A549 (cell line): ENCODE measurements at regions not wholly inside any gene's neighbourhood (a gene's known extent, or its start where the extent isn't known, plus 50 kb on each side); places are given as distances from the start of the nearest gene placed in this dataset.

Experiments
- ATAC-seq, 2 experiments: fragments of 200-7000 bp in 1 of 2; fragments of >200 bp in 1 of 2; cut with Nextera tagmentation in 1 of 2; cut with Tn5 transposase in 1 of 2; 3 replicates each; pipeline versions ENCODE4 v1.8.0 to v1.9.1; 2018 to 2020; ENCODE audit warnings: mild to moderate bottlenecking in 1 of 2, moderate library complexity in 1 of 2
- CTCF ChIA-PET: fragments of 300-600 bp; sonication (Branson Sonifier 250); formaldehyde crosslinking; extraction: SDS; loops from one replicate; lab custom pipeline; 2021; ENCODE audit warnings: antibody characterized with exemption, inconsistent platforms; lab: Yijun Ruan, JAX
- POLR2A ChIA-PET: fragments of 350-600 bp; formaldehyde crosslinking; extraction: SDS; loops from one replicate; lab custom pipeline; 2021; ENCODE audit warnings: antibody characterized with exemption, inconsistent platforms; lab: Yijun Ruan, JAX
- DNase-seq, 2 experiments: peaks; one replicate each; pipeline versions ENCODE4 v3.0.0 to v3.0.0-alpha.2; 2011 to 2016; ENCODE audit warnings: low read depth in 1 of 2, low spot score in 1 of 2
- FAIRE-seq: peaks from 2 replicates; lab custom pipeline; 2011; peaks lifted over from hg19 to GRCh38; lab: Jason Lieb, UNC
- H3K27ac ChIP-seq, 2 experiments: fragments of >200 bp; sonication (Bioruptor Twin); formaldehyde crosslinking; 3 replicates each; pipeline ENCODE4 v1.5.1; 2016 to 2017
- H3K4me1 ChIP-seq: fragments of >200 bp; sonication (Bioruptor Twin); formaldehyde crosslinking; 3 replicates; pipeline ENCODE4 v1.6.1; 2016
- H3K4me2 ChIP-seq: fragments of >200 bp; sonication (Bioruptor Twin); formaldehyde crosslinking; 3 replicates; pipeline ENCODE4 v1.6.1; 2016
- H3K4me3 ChIP-seq: fragments of >200 bp; sonication (Bioruptor Twin); formaldehyde crosslinking; 3 replicates; pipeline ENCODE4 v1.5.1; 2016
- H3K9me3 ChIP-seq: fragments of >200 bp; sonication (Bioruptor Twin); formaldehyde crosslinking; 3 replicates; pipeline ENCODE4 v1.6.1; 2016
- ATOH8 ChIP-seq: fragments of 250-450 bp; sonication (Bioruptor Pico); IDR thresholded peaks from 2 replicates; pipeline ENCODE4 v1.5.0; 2020; ENCODE audit warnings: low read depth, mild to moderate bottlenecking, moderate library complexity
- BHLHE40 ChIP-seq: IDR thresholded peaks from 2 replicates; pipeline ENCODE4 v1.6.1; 2012; ENCODE audit warnings: low read depth, low read length, inconsistent platforms
- CEBPB ChIP-seq, 2 experiments: fragments of >200 bp in 1 of 2; sonication (Bioruptor Twin) in 1 of 2; formaldehyde crosslinking in 1 of 2; IDR thresholded peaks; 2 replicates each; pipeline ENCODE4 v1.6.1; 2012 to 2016
- CTCF ChIP-seq: fragments of >200 bp; sonication (Bioruptor Twin); formaldehyde crosslinking; IDR thresholded peaks from 3 replicates; pipeline ENCODE4 v1.5.1; 2016
- FOXS1 ChIP-seq: fragments of 250-450 bp; sonication (Bioruptor Pico); IDR thresholded peaks from 2 replicates; pipeline ENCODE4 v1.5.0; 2020; ENCODE audit warnings: mild to moderate bottlenecking, moderate library complexity
- HMGXB4 ChIP-seq: fragments of 250-450 bp; sonication (Bioruptor Pico); IDR thresholded peaks from 2 replicates; pipeline ENCODE4 v1.5.0; 2021; ENCODE audit warnings: mild to moderate bottlenecking, moderate library complexity, borderline replicate concordance
- HOXA7 ChIP-seq: fragments of 250-450 bp; sonication (Bioruptor Pico); IDR thresholded peaks from 2 replicates; pipeline ENCODE4 v1.5.0; 2020; ENCODE audit warnings: mild to moderate bottlenecking, moderate library complexity
- JUNB ChIP-seq: fragments of >200 bp; sonication (Bioruptor Twin); formaldehyde crosslinking; IDR thresholded peaks from 2 replicates; pipeline ENCODE4 v1.6.1; 2016
- KDM5A ChIP-seq: fragments of 200-600 bp; sonication (generic); IDR thresholded peaks from 2 replicates; pipeline ENCODE4 v1.6.1; 2016; ENCODE audit warnings: antibody characterized with exemption, mild to moderate bottlenecking
- MAZ ChIP-seq: fragments of 150-350 bp; IDR thresholded peaks from 2 replicates; pipeline ENCODE4 v1.6.1; 2014; ENCODE audit warnings: antibody characterized with exemption, low read depth, low read length, borderline replicate concordance
- NFE2L2 ChIP-seq: fragments of 150-350 bp; conservative IDR thresholded peaks from 2 replicates; pipeline ENCODE4 v1.6.1; 2014; ENCODE audit warnings: low read length
- RAD21 ChIP-seq, 2 experiments: fragments of >200 bp in 1 of 2; sonication (Bioruptor Twin) in 1 of 2; formaldehyde crosslinking in 1 of 2; IDR thresholded peaks in 1 of 2; conservative IDR thresholded peaks in 1 of 2; 2 replicates in 1 of 2; 3 replicates in 1 of 2; pipeline ENCODE4 v1.6.1; 2012 to 2018; ENCODE audit warnings: inconsistent platforms in 1 of 2
- RARB ChIP-seq: fragments of 250-450 bp; sonication (Bioruptor Pico); IDR thresholded peaks from 2 replicates; pipeline ENCODE4 v1.8.0; 2021; ENCODE audit warnings: mild to moderate bottlenecking, moderate library complexity
- SREBF2 ChIP-seq: fragments of 450-650 bp; IDR thresholded peaks from 2 replicates; pipeline ENCODE4 v1.6.1; 2014; ENCODE audit warnings: mild to moderate bottlenecking, moderate library complexity
- USF2 ChIP-seq: fragments of 450-650 bp; IDR thresholded peaks from 2 replicates; pipeline ENCODE4 v1.6.1; 2014; ENCODE audit warnings: antibody characterized with exemption
- ZFP36 ChIP-seq: fragments of 450-650 bp; IDR thresholded peaks from 2 replicates; pipeline ENCODE4 v1.6.1; 2014; ENCODE audit warnings: borderline replicate concordance; ENCODE audit not compliant: partially characterized antibody
- WGBS: methylation state at CpG from one replicate; pipeline ENCODE4 v1.1.6; 2017; ENCODE audit errors: missing lambda C conversion rate; 5-methylcytosine and 5-hydroxymethylcytosine counted together

GRCh38 chr4:82201303-82201702, 172.5 kb downstream of the HNRNPD start (continued):
- no peak for TF ChIP-seq HMGXB4 (CRISPR knock-in tag)
- TF ChIP-seq ZFP36, result no peak

- ATAC-seq, result no peak
- TF ChIP-seq RARB (CRISPR knock-in tag), result no peak
- TF ChIP-seq BHLHE40, result no peak
- no peak for TF ChIP-seq FOXS1 (CRISPR knock-in tag)
- no peak for TF ChIP-seq RAD21 (conservative IDR thresholded peaks at IDR 0.05 in 1 of 2, IDR thresholded peaks at IDR 0.05 in 1 of 2)
- no peak for TF ChIP-seq HOXA7 (CRISPR knock-in tag)
- TF ChIP-seq JUNB, result no peak
- no peak for TF ChIP-seq USF2
- no peak for TF ChIP-seq CEBPB (IDR thresholded peaks at IDR 0.05)
- TF ChIP-seq, all 56 proteins: peak for 0
- no peaks in the 10 kb centered on the region for H3K4me1 ChIP-seq
- H3K4me2 ChIP-seq, result no peak overlapping the region
- no peak overlapping the region for H3K4me3 ChIP-seq
- FAIRE-seq, result no peak
- POLR2A ChIA-PET, result no interaction called here
- H3K27ac ChIP-seq, result no peak overlapping the region
- CTCF ChIA-PET, result no interaction called here
- WGBS, result 0% methylated on average over 1 of the region's 1 CpG
- H3K9me3 ChIP-seq, result no peaks in the 10 kb centered on the region
- no peak for DNase-seq
These were observed 173.7 kb downstream of the HNRNPD start for GRCh38 chr4:82200046-82200445.

GRCh38 chr4:82194329-82194728, 179.5 kb downstream of the HNRNPD start:
- Histone ChIP-seq H3K4me2 (no peak overlapping the region), H3K9me3 (no peaks in the 10 kb centered on the region)
- WGBS, result 6% methylated on average over 4 of the region's 4 CpGs
- POLR2A ChIA-PET, result interaction anchor here (0.6 kb wide), 1 partner anchor 11 kb away, joined by 4 read pairs; no protein-coding TSS in a partner anchor
- TF ChIP-seq HOXA7 (CRISPR knock-in tag), result no peak
- no peak for TF ChIP-seq NFE2L2
- TF ChIP-seq SREBF2, result no peak
- TF ChIP-seq MAZ, result no peak
- TF ChIP-seq KDM5A, result no peak
- no peak for TF ChIP-seq ATOH8 (CRISPR knock-in tag)
- TF ChIP-seq CTCF, result no peak
- TF ChIP-seq, all 56 proteins: peak for 0
- Histone ChIP-seq H3K4me3 (no peak overlapping the region), H3K4me1 (no peaks in the 10 kb centered on the region), H3K27ac (no peak overlapping the region)
- DNase-seq, result no peak
- no peak for ATAC-seq
- no peak for FAIRE-seq
- CTCF ChIA-PET, result no interaction called here
